Immature natural killer cell (primary cell): ENCODE measurements at regions not wholly inside any gene's neighbourhood (a gene's known extent, or its start where the extent isn't known, plus 50 kb on each side); places are given as distances from the start of the nearest gene placed in this dataset.

Source experiments
- DNase-seq, 3 donors: peaks; one replicate each; pipeline ENCODE4 v3.0.0; 2022; ENCODE audit warnings: mixed read lengths in 1 of 3
- H3K27ac Mint-ChIP-seq, 6 donors: one replicate each; pipeline ENCODE4 v1.8.0; 2020; ENCODE audit warnings: mixed read lengths in 6 of 6, mild to moderate bottlenecking in 5 of 6, inconsistent platforms in 4 of 6, moderate library complexity in 3 of 6
- H3K27me3 Mint-ChIP-seq, 3 donors: one replicate each; pipeline ENCODE4 v1.8.0; 2020 to 2021; ENCODE audit warnings: low read depth in 3 of 3, mild to moderate bottlenecking in 3 of 3, mixed read lengths in 3 of 3, moderate library complexity in 3 of 3, inconsistent platforms in 1 of 3
- H3K36me3 Mint-ChIP-seq, 3 donors: one replicate each; pipeline ENCODE4 v1.8.0; 2020; ENCODE audit warnings: mixed read lengths in 3 of 3, inconsistent platforms in 2 of 3, mild to moderate bottlenecking in 2 of 3
- H3K4me1 Mint-ChIP-seq, 2 donors: one replicate each; pipeline ENCODE4 v1.8.0; 2020; ENCODE audit warnings: inconsistent platforms in 2 of 2, mild to moderate bottlenecking in 2 of 2, mixed read lengths in 2 of 2, moderate library complexity in 1 of 2
- H3K4me3 Mint-ChIP-seq, 5 donors: one replicate each; pipeline ENCODE4 v1.8.0; 2020; ENCODE audit warnings: mild to moderate bottlenecking in 5 of 5, mixed read lengths in 5 of 5, inconsistent platforms in 3 of 5, moderate library complexity in 3 of 5
- H3K9me3 Mint-ChIP-seq, 6 donors: one replicate each; pipeline ENCODE4 v1.8.0; 2020; ENCODE audit warnings: mild to moderate bottlenecking in 6 of 6, mixed read lengths in 6 of 6, inconsistent platforms in 4 of 6, moderate library complexity in 3 of 6

DNA sequence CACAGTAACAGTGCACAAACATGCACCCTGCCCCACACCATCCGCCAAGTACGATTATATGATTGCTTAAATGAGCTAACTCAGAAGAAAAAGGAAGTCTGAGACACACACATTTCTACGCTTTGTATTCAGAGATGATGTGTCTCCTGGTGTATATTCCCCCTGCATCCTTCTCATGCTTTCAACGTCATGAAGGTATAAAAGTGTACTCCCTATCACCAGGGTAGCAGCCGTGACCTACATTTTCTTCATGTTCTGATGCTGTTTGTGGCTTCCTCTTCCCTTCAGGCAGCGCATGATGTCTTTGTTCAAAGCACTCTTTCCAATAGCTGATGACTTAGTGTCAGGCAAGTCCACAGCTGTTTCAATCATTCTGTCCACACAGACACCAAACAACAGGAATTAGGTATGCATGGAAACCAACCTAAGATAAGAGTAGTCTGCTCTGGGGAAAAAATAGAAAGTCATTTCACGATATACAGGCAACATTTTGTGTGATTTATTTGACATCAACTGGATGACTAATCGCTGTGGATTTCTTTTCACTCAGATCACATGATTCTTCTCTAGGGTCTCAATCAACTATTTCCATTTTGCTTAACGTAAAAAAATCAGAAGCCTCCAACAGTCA lies 269.4 kb upstream of the PTGER4 start:
- H3K9me3 Mint-ChIP-seq = no peaks in the 10 kb centered on the region
- H3K27ac Mint-ChIP-seq = peak overlapping the region; percentile 93 to 100 (median 97)
- H3K4me1 Mint-ChIP-seq = peaks cover 67 to 71% of the 10 kb centered on the region in 2 donors
- H3K4me3 Mint-ChIP-seq = peak overlapping the region; percentile 41 to 71 (median 71)
- H3K36me3 Mint-ChIP-seq = peaks cover 6 to 10% (median 6%) of the 10 kb centered on the region in 3 donors
- peaks cover 6 to 21% (median 20%) of the 10 kb centered on the region in 3 donors for H3K27me3 Mint-ChIP-seq
- DNase-seq = peak; percentile 90 to 94 (median 93)

DNA sequence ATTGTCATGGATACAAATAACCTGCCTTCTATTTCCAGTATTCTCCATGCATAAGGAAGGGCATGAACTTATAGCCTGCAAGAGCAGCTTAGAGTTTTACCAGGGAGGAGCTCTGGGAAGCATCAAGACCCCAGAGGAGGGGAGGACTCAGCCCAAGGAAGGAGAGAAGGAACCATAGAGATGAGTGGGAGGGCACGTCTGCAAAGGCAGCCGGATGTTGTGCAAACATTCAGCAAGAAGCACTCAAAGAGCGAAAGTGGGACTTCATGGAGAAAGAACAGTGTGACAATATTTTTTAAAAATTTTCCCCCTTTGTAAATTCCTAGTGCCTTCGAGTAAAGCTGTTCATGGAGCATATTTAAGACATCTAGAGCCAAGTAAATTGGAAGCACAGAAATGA lies 270.1 kb upstream of the PTGER4 start:
- H3K27ac Mint-ChIP-seq = peak overlapping the region; percentile 93 to 100 (median 97)
- peak; percentile 55 to 67 (median 67) for DNase-seq
- H3K27me3 Mint-ChIP-seq = peaks cover 6 to 21% (median 20%) of the 10 kb centered on the region in 3 donors
- H3K9me3 Mint-ChIP-seq = no peaks in the 10 kb centered on the region
- H3K4me3 Mint-ChIP-seq = peak overlapping the region; percentile 41 to 71 (median 71)
- H3K4me1 Mint-ChIP-seq = peaks cover 75 to 78% of the 10 kb centered on the region in 2 donors
- H3K36me3 Mint-ChIP-seq = peaks cover 6 to 10% (median 6%) of the 10 kb centered on the region in 3 donors

DNA sequence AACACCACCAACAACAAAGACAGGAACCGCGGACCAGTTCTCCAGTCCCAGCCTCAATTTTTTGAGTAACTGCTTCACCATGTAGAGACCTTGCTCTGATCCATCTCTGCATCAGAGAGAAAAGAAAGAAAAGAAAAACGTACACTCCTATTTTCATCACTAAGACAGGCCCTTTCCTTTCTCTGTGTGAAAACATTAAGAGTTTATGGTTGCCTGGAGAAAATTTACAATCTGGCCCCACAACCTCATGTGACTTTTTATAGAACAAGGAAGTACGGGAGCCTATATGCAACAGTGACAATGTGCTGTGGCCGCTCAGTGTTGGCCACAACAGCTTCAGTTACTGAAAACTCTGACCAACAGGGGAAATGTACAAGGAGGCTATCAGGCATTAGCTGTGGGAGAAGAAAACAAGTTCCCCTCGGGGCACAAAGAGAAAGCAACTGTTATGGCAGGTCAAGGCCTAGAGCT lies 272.9 kb upstream of the PTGER4 start:
- H3K36me3 Mint-ChIP-seq = peaks cover 6 to 10% (median 6%) of the 10 kb centered on the region in 3 donors

DNA sequence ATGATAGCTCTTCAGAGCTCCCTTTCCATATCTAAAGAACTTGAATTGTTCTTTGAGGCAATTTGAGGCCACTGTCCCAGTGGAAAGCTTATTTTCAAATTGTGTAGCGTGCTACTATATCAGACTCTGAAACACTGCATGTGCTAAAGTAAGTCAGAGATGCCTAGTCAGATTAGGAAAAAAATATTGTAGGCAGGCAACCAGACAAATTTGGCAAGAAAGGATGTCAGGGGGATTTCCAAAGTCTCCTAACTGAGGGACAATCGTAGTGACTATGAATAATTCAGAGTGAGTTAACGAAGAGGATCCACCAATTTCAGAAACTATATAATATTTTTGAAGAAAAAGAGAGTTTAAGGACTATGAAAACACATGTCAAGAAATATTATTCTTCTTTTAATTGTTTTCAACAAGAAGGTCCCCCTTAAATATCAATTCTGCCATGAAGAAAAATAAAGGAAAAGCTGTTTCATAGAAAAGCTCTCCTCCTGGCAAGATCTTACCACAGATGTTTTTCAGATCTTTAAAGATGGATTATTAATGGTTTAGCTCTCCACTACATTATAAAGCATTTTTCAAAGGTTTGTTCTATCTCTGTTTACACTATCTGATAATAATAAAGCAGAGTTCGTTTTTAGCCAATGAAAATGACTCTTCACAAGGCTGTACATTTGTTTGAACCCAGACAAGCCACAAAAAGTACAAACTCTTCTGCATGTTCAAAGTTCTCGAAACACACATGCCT lies 273.5 kb upstream of the PTGER4 start:
- Mint-ChIP-seq H3K4me1 (peaks cover 88 to 98% of the 10 kb centered on the region in 2 donors), H3K4me3 (peak overlapping the region; percentile 14 to 76 (median 64))
- no peak for DNase-seq

More for the DNA sequence above, 272.9 kb upstream of the PTGER4 start:
- peaks cover 88 to 98% of the 10 kb centered on the region in 2 donors for H3K4me1 Mint-ChIP-seq
- peak overlapping the region; percentile 14 to 76 (median 64) for H3K4me3 Mint-ChIP-seq
- DNase-seq = peak in 2 of 3 donors; percentile 44 to 53
- peaks cover 6 to 23% (median 20%) of the 10 kb centered on the region in 3 donors for H3K27me3 Mint-ChIP-seq
- H3K9me3 Mint-ChIP-seq = no peaks in the 10 kb centered on the region
- H3K27ac Mint-ChIP-seq = peak overlapping the region; percentile 93 to 99 (median 96)

DNA sequence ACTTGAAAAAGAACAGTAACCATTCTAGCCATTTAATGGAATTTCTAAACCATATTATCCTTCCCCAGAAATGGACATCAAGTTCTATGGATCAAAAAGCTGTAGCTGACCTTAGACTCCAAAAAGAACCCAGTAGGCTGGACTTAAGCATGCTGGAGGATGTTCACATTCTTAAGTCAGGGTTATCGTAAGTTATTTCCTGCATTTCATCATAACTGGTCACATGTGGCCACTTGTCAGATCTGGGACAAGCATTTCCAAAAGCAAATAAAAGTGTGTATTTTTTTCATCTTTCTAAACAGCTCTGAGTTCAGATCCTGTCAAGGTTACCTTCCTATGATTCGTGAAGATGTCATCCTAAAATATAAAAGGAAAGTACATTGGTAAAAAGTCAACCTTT lies 274.5 kb upstream of the PTGER4 start:
- Mint-ChIP-seq H3K9me3 (no peaks in the 10 kb centered on the region), H3K4me3 (peak overlapping the region in 3 of 5 donors; percentile 24 to 56 (median 55)), H3K4me1 (peaks cover 79 to 90% of the 10 kb centered on the region in 2 donors), H3K27me3 (peaks cover 4 to 15% (median 11%) of the 10 kb centered on the region in 3 donors), H3K36me3 (peaks cover 0 to 7% (median 0%) of the 10 kb centered on the region in 3 donors), H3K27ac (peak overlapping the region; percentile 93 to 99 (median 96))
- DNase-seq = no peak

More for the DNA sequence above, 273.5 kb upstream of the PTGER4 start:
- H3K36me3 Mint-ChIP-seq = peaks cover 0 to 7% (median under 1%) of the 10 kb centered on the region in 3 donors
- H3K9me3 Mint-ChIP-seq = no peaks in the 10 kb centered on the region
- peaks cover 4 to 20% (median 18%) of the 10 kb centered on the region in 3 donors for H3K27me3 Mint-ChIP-seq
- peak overlapping the region; percentile 93 to 99 (median 96) for H3K27ac Mint-ChIP-seq

DNA sequence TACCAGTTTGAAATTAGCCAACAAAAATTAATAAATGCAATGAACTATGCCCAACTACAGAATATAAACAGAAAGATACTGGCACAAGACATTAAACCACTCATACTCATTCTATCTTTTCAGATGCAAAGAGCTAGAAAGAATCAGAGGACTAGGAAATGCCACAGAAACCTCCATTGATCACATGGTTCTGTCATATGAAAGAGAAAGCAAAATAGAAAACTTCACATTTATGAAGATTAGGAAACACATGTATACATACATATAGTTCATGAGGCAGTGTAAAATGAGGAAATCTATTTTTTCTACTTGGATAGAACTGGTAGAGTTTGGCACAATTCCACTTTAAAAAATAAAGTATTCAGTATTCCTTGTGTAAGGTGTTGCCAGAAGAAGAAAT lies 275.1 kb upstream of the PTGER4 start:
- peaks cover 73 to 84% of the 10 kb centered on the region in 2 donors for H3K4me1 Mint-ChIP-seq
- H3K27ac Mint-ChIP-seq = peak overlapping the region; percentile 93 to 99 (median 96)
- DNase-seq = peak; percentile 60 to 65 (median 62)
- H3K27me3 Mint-ChIP-seq = peaks cover 2 to 10% (median 10%) of the 10 kb centered on the region in 3 donors
- H3K36me3 Mint-ChIP-seq = peaks cover 0 to 7% (median 0%) of the 10 kb centered on the region in 3 donors
- H3K4me3 Mint-ChIP-seq = peak overlapping the region; percentile 42 to 76 (median 61)
- no peaks in the 10 kb centered on the region for H3K9me3 Mint-ChIP-seq

DNA sequence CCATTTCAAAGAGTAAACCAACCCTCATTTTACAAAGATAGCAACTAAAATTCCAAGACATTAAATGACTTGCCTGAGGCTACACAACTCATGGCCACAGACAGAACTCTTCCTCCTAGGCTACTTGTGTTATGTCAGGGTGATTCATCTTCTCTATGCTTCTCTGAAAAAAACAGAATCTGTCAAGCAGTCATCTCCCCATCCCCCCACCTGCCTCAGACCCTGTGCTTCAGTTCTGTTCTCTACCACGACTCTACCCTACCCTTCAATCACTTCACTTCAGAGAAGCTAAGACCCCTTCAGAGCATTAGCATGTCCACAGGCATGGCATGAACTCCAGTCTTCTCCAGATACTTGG lies 277.7 kb upstream of the PTGER4 start:
- Mint-ChIP-seq H3K27me3 (peaks cover 0 to 10% (median 9%) of the 10 kb centered on the region in 3 donors), H3K27ac (peak overlapping the region in 5 of 6 donors; percentile 37 to 95 (median 66)), H3K4me3 (peak overlapping the region in 1 of 5 donors; percentile 15), H3K36me3 (peaks cover 0 to 4% (median 0%) of the 10 kb centered on the region in 3 donors), H3K9me3 (no peaks in the 10 kb centered on the region), H3K4me1 (peaks cover 50 to 57% of the 10 kb centered on the region in 2 donors)
- DNase-seq = no peak

DNA sequence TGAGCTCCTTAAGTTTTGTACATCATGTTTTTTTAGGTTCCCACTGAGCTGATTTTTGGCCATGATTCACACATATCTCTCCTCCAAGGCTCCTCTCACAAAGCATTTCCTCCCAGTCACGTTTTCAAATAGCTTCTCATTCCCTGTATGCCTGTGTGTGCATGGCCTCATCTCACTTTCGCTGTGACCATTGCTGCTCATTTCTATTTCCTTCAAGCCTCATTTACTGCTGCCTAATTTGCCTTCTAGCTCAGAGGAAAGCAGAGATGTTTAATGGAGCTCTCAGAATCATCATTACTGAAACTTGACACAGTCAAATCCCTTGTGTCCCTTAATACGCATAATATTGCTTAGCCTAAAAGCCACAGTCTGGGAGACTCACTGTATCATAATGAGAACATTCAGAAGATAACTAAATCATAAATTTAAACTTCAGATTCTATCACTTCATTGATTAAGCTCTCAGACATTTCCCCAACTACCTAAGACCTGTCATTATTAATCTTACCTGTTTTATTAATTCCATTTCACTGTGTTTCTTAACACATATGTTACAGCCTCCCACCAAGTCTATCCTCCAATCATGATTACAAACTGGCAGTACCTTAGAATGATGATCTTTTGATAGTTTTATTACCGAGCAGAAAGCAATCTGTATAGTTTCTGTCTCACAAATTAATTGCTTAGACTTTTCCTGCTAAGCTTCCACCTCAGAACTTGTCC lies 278.3 kb upstream of the PTGER4 start:
- Mint-ChIP-seq H3K9me3 (no peaks in the 10 kb centered on the region), H3K4me3 (peak overlapping the region in 2 of 5 donors; percentile 9 to 15), H3K36me3 (no peaks in the 10 kb centered on the region), H3K27me3 (peaks cover 0 to 4% (median 4%) of the 10 kb centered on the region in 3 donors), H3K27ac (peak overlapping the region in 5 of 6 donors; percentile 42 to 95 (median 66)), H3K4me1 (peaks cover 44 to 52% of the 10 kb centered on the region in 2 donors)
- DNase-seq = no peak

DNA sequence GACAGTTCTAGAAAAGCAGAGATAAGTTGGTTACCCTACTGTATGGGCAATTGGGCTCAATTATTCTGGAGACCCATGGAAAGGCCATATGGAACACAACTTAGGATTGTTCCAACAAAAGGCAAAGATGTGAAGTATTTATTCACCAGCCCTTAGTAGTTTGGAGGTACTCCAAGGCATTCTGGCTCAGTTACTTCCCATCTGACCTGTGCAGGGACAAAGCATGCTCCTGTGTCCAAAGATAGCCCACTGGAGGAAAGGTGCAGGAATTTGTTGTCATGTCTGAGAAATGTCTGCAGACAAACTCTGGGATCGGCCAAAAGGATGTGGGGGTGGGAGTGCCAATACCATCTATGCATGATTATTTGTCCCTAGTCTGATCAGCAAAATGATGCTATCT lies 279.5 kb upstream of the PTGER4 start:
- Mint-ChIP-seq H3K27ac (no peak overlapping the region), H3K36me3 (no peaks in the 10 kb centered on the region), H3K4me3 (no peak overlapping the region), H3K9me3 (no peaks in the 10 kb centered on the region), H3K27me3 (peaks cover 0 to 4% (median 3%) of the 10 kb centered on the region in 3 donors), H3K4me1 (peaks cover 32 to 40% of the 10 kb centered on the region in 2 donors)
- DNase-seq = no peak

DNA sequence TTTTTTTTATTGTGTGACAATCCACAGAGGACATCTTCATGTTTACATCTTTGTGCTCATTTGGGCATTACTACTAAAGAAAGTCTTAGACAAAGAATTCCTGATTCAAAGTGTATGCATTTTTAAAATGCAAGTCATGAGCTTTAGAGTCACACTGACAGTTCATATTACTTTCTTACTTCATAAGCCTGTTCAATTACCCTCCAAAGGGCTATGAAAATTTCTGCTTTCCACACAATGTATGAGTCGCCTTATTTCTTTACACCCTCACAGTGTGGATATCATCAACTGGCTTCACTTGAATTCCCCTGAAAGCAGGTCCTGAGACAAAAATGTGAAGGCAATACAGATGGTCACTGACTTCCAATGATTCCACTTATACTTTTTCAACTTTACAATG lies 280.4 kb upstream of the PTGER4 start:
- H3K9me3 Mint-ChIP-seq = no peaks in the 10 kb centered on the region
- no peaks in the 10 kb centered on the region for H3K36me3 Mint-ChIP-seq
- H3K27ac Mint-ChIP-seq = no peak overlapping the region
- H3K4me3 Mint-ChIP-seq = no peak overlapping the region
- peaks cover 2 to 4% (median 3%) of the 10 kb centered on the region in 3 donors for H3K27me3 Mint-ChIP-seq
- no peak for DNase-seq
- peaks cover 23 to 31% of the 10 kb centered on the region in 2 donors for H3K4me1 Mint-ChIP-seq

DNA sequence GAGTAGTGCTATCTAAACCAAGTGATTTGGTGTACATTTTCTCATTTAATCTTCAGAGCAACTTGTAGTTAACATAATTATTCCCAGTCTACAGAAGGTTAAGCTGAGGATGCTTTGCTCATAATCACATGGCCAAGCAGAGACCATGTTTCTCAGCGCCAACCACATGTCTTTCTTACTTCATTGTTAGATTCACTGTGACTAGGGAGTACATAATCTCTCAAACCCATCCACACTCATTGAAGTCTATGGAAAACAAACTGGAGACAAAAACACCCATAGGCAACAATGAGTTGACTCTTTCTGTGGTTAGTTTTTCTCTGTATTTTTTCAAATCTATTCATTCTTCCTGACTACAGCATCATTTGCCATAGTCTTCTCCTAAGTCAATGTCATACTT lies 281.7 kb upstream of the PTGER4 start:
- H3K9me3 Mint-ChIP-seq = no peaks in the 10 kb centered on the region
- no peak for DNase-seq
- H3K4me1 Mint-ChIP-seq = peaks cover 14 to 17% of the 10 kb centered on the region in 2 donors
- H3K4me3 Mint-ChIP-seq = no peak overlapping the region
- no peaks in the 10 kb centered on the region for H3K36me3 Mint-ChIP-seq
- H3K27me3 Mint-ChIP-seq = peaks cover 1 to 3% (median 2%) of the 10 kb centered on the region in 3 donors
- H3K27ac Mint-ChIP-seq = peak overlapping the region in 1 of 6 donors; percentile 54

DNA sequence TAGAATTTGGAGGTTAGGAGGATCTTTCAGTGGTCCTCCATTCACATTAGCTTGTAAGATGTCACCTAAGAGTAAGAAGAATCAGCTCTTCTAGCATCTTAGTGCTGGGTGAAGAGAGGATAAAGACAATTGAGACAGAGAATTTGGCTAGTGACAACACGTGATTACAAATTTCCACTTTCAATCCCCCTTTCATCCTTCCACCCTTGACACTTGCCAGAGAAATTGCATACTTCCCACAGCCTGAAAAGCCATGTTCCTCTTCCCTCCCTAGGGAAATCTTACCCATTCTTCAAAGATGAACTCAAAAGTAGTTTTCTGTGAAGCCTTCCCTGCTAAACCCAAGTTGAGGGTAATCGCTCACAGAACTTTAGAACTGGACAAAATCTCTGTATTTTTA lies 282.6 kb upstream of the PTGER4 start:
- H3K4me3 Mint-ChIP-seq = no peak overlapping the region
- H3K27me3 Mint-ChIP-seq = peaks cover 1 to 3% (median 2%) of the 10 kb centered on the region in 3 donors
- no peaks in the 10 kb centered on the region for H3K9me3 Mint-ChIP-seq
- H3K36me3 Mint-ChIP-seq = no peaks in the 10 kb centered on the region
- DNase-seq = no peak
- peaks cover 10 to 15% of the 10 kb centered on the region in 2 donors for H3K4me1 Mint-ChIP-seq
- no peak overlapping the region for H3K27ac Mint-ChIP-seq

DNA sequence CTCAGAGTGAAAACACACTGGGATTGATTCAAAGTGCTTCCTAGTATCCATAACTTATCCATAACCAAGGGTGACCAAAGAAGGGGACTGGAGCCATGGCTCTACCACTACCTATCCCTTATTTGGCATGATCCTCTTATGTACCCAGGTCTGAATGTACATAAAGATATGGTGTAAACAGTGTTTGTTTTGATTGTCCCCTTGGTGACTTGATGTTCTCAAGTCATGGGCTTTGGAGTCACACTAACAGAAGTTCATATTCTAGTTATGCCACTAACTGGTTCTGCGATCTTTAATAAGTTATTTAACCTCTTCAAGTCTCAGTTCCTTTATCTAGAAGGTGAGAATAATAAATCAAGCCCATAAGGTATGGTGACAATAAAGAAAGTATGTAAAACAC lies 283.4 kb upstream of the PTGER4 start:
- Mint-ChIP-seq H3K4me3 (no peak overlapping the region), H3K27me3 (peaks cover 1 to 3% (median 2%) of the 10 kb centered on the region in 3 donors), H3K4me1 (peaks cover 7 to 15% of the 10 kb centered on the region in 2 donors), H3K9me3 (no peaks in the 10 kb centered on the region), H3K36me3 (no peaks in the 10 kb centered on the region), H3K27ac (peak overlapping the region in 1 of 6 donors; percentile 49)
- DNase-seq = no peak
